OCI-LY1 (cell line): ENCODE measurements at regions not wholly inside any gene's neighbourhood (a gene's known extent, or its start where the extent isn't known, plus 50 kb on each side); places are given as distances from the start of the nearest gene placed in this dataset.

Source experiments
- CTCF ChIP-seq: fragments of 200-600 bp; sonication (generic), shearing (Covaris generic); IDR thresholded peaks from 2 replicates; pipeline ENCODE4 v1.5.1; 2017; ENCODE audit warnings: mild to moderate bottlenecking, antibody characterized with exemption, low read length, moderate library complexity, mixed read lengths
- EZH2 ChIP-seq: fragments of 200-600 bp; sonication (generic), shearing (Covaris generic); IDR thresholded peaks from 2 replicates; pipeline ENCODE4 v1.8.0; 2017; ENCODE audit warnings: borderline replicate concordance, mixed run types, mild to moderate bottlenecking, antibody characterized with exemption, low read length, moderate library complexity, mixed read lengths

- TF ChIP-seq CTCF (no peak), EZH2 (no peak)
These were observed 163.5 kb upstream of the FBXO11 start for GRCh38 chr2:48069769-48070168.
